HepG2 (cell line): ENCODE measurements at regions not wholly inside any gene's neighbourhood (a gene's known extent, or its start where the extent isn't known, plus 50 kb on each side); places are given as distances from the start of the nearest gene placed in this dataset.

ENCODE experiments used
- ATAC-seq: fragments of 200-7000 bp; cut with Tn5 transposase; 3 replicates; pipeline ENCODE4 v1.9.1; 2020; ENCODE audit warnings: mild to moderate bottlenecking, moderate library complexity
- BruUV-seq: library from RNA; stranded (reverse); fragments of 400-500 nt; replicated peaks from 2 replicates; lab custom pipeline; 2021; lab: Mats Ljungman, UMichigan
- CTCF ChIA-PET: fragments of 300-600 bp; formaldehyde crosslinking; extraction: SDS; loops from one replicate; lab custom pipeline; 2021; ENCODE audit warnings: low total read pairs, inconsistent platforms, low intra/inter-chr PET ratio; lab: Yijun Ruan, JAX
- POLR2A ChIA-PET: fragments of 350-600 bp; sonication (Branson Sonifier 250); formaldehyde crosslinking; loops from one replicate; lab custom pipeline; 2020; ENCODE audit warnings: antibody characterized with exemption, inconsistent platforms; lab: Yijun Ruan, JAX
- DNase-seq: peaks from one replicate; pipeline ENCODE4 v3.0.0-alpha.2; 2015; ENCODE audit warnings: low spot score
- FAIRE-seq: peaks from 3 replicates; lab custom pipeline; 2011; peaks lifted over from hg19 to GRCh38; lab: Jason Lieb, UNC
- H2AFZ ChIP-seq: one replicate; pipeline ENCODE4 v1.6.1; 2011; ENCODE audit warnings: low read length, inconsistent platforms
- H3K27ac ChIP-seq: fragments of 300-600 bp; 3 replicates; pipeline ENCODE4 v1.8.0; 2011; ENCODE audit warnings: mixed run types, mild to moderate bottlenecking, mixed read lengths, low read length, inconsistent platforms; ENCODE audit not compliant: insufficient read depth; ENCODE audit errors: extremely low read length
- H3K27me3 ChIP-seq, 2 experiments: fragments of 200-600 bp in 1 of 2; 2 replicates in 1 of 2; 3 replicates in 1 of 2; pipeline versions ENCODE4 v1.6.0 to v1.8.0; 2011; ENCODE audit warnings: low read length in 2 of 2, mild to moderate bottlenecking in 2 of 2, moderate library complexity in 2 of 2, inconsistent platforms in 1 of 2; ENCODE audit not compliant: insufficient read depth in 2 of 2, control insufficient read depth in 1 of 2
- H3K36me3 ChIP-seq, 2 experiments: fragments of 200-600 bp in 1 of 2; replicated peaks in 1 of 2; 2 replicates in 1 of 2; 3 replicates in 1 of 2; pipeline versions ENCODE4 v1.5.1 to v1.8.0; 2011; ENCODE audit warnings: low read length in 2 of 2, inconsistent platforms in 1 of 2; ENCODE audit not compliant: insufficient read depth in 2 of 2, control insufficient read depth in 1 of 2
- H3K4me1 ChIP-seq: 2 replicates; pipeline ENCODE4 v1.5.1; 2012; ENCODE audit warnings: low read length, inconsistent platforms; ENCODE audit not compliant: insufficient read depth
- H3K4me2 ChIP-seq: 2 replicates; pipeline ENCODE4 v1.6.0; 2011; ENCODE audit warnings: low read depth, low read length, inconsistent platforms
- H3K4me3 ChIP-seq, 3 experiments: fragments of 200-600 bp in 1 of 3; sonication (generic), shearing (Covaris generic) in 1 of 3; replicated peaks in 1 of 3; 2 replicates each; pipeline ENCODE4 v1.5.1; 2011 to 2016; ENCODE audit warnings: low read length in 3 of 3, inconsistent platforms in 2 of 3, low read depth in 2 of 3, mild to moderate bottlenecking in 2 of 3, control low read depth in 1 of 3, mixed read lengths in 1 of 3; ENCODE audit not compliant: insufficient read depth in 1 of 3
- H3K79me2 ChIP-seq: one replicate; pipeline ENCODE4 v1.6.1; 2011; ENCODE audit warnings: low read length, inconsistent platforms; ENCODE audit not compliant: insufficient read depth
- H3K9ac ChIP-seq: 2 replicates; pipeline ENCODE4 v1.6.0; 2011; ENCODE audit warnings: mild to moderate bottlenecking, low read depth, low read length, inconsistent platforms; ENCODE audit not compliant: insufficient read depth
- H3K9me3 ChIP-seq: 2 replicates; pipeline ENCODE4 v1.5.1; 2012; ENCODE audit warnings: mild to moderate bottlenecking, low read length
- H4K20me1 ChIP-seq: 2 replicates; pipeline ENCODE4 v1.6.0; 2011; ENCODE audit warnings: inconsistent platforms, mild to moderate bottlenecking, low read length, moderate library complexity; ENCODE audit not compliant: insufficient read depth
- HMG20B ChIP-seq: conservative IDR thresholded peaks from 2 replicates; pipeline ENCODE4 v1.6.1; 2016; ENCODE audit warnings: missing genetic modification reagents, missing compliant biosample characterization
- ISX ChIP-seq: sonication (generic); formaldehyde crosslinking; conservative IDR thresholded peaks from 2 replicates; pipeline ENCODE4 v1.5.0; 2020; ENCODE audit warnings: missing genetic modification reagents
- RAD21 ChIP-seq: fragments of 450-650 bp; formaldehyde crosslinking; IDR thresholded peaks from 2 replicates; pipeline ENCODE4 v1.5.0; 2020; ENCODE audit warnings: mild to moderate bottlenecking
- ZNF343 ChIP-seq: sonication (generic); formaldehyde crosslinking; IDR thresholded peaks from 2 replicates; pipeline ENCODE4 v1.4.0; 2020; ENCODE audit warnings: mild to moderate bottlenecking, missing genetic modification reagents
- ZNF746 ChIP-seq: sonication (generic); formaldehyde crosslinking; IDR thresholded peaks from 2 replicates; pipeline ENCODE4 v1.8.0; 2022; ENCODE audit warnings: mild to moderate bottlenecking, missing genetic modification reagents
- WGBS: methylation state at CpG from one replicate; pipeline ENCODE4 v1.1.6; 2017; ENCODE audit warnings: low lambda C conversion rate; 5-methylcytosine and 5-hydroxymethylcytosine counted together
- in situ Hi-C: cut with HindIII; loops from 2 replicates; pipeline ENCODE4 v1.10.0; 2017; ENCODE audit warnings: low pct_unique_long_range_greater_than_20kb; ENCODE audit not compliant: extremely low pct_ligation_motif_present
- intact Hi-C: fragments of 100-400 bp; cut with micrococcal nuclease; formaldehyde crosslinking; loops from one replicate; pipeline ENCODE4 v1.10.0; 2022; ENCODE audit not compliant: unreplicated experiment
- TF ChIP-seq, protein P1 (sequence below): sonication (generic); formaldehyde crosslinking; IDR thresholded peaks from 2 replicates; pipeline ENCODE4 v1.4.0; 2020; ENCODE audit warnings: mild to moderate bottlenecking, missing genetic modification reagents, borderline replicate concordance
- TF ChIP-seq, protein P2 (sequence below): sonication (generic); formaldehyde crosslinking; IDR thresholded peaks from 2 replicates; pipeline ENCODE4 v1.5.1; 2020; ENCODE audit warnings: mild to moderate bottlenecking, missing genetic modification reagents, borderline replicate concordance

DNA sequence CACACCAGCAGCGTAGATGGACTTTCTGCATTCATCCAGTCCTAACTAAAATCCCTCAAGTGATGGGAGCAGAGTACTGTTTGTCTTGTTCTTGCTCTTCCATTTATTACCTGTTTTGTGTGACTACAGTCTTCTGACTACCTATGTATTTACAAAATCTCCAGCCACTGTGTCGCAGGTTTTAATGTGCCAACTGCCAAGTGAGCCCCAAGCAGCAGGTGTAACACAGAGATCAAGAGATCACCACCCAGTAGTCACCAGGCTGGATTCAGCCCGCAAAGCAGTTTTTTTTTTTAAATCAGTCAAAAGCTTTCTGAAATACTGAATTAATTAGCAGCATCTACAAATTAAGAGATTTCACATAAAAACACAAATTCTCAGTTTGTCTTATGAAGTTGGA is 724.1 kb upstream of the USP15 start:
- intact Hi-C loops (loop anchor here (5.0 kb wide), 1 partner anchor 849 kb away; no protein-coding TSS in a partner anchor), in situ Hi-C loops (no loop called here)
- H3K79me2 ChIP-seq: no peaks in the 10 kb centered on the region
- H3K4me1 ChIP-seq: no peaks in the 10 kb centered on the region
- no peak overlapping the region for H2AFZ ChIP-seq
- no peaks in the 10 kb centered on the region for H3K36me3 ChIP-seq
- 19% methylated on average over 3 of the region's 3 CpGs for WGBS
- no peak overlapping the region for H3K4me2 ChIP-seq
- H3K9ac ChIP-seq: no peak overlapping the region
- FAIRE-seq (no peak), ATAC-seq (no peak), DNase-seq (no peak)
- no peaks in the 10 kb centered on the region for H3K9me3 ChIP-seq
- ChIA-PET POLR2A (no interaction called here), CTCF (no interaction called here)
- H3K27ac ChIP-seq: no peak overlapping the region
- no peak overlapping the region for H3K4me3 ChIP-seq
- no TSS peak for BruUV-seq
- H3K27me3 ChIP-seq: no peaks in the 10 kb centered on the region
- no peaks in the 10 kb centered on the region for H4K20me1 ChIP-seq
- TF ChIP-seq ZNF343: no peak

DNA sequence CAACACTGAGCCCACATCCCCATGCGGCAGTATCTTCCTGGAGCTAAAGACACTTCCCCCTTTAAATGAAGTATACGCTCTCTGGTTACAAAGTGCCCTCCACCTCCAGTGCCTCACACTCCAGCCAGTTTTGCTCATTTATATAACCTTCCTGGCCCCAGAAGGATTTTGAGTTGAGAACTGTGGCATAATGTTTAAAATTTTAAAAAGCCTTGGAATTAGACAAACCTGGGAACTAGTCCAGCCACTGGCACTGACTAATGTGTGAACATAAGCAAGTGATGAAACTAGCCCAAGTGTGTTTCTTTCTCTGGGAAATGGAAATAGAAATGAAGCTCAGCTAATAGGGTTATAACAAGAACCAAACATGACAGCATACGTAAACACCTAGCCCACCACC is 723.7 kb upstream of the USP15 start:
- BruUV-seq: no TSS peak
- ChIA-PET CTCF (no interaction called here), POLR2A (no interaction called here)
- no peaks in the 10 kb centered on the region for H4K20me1 ChIP-seq
- H3K4me1 ChIP-seq: no peaks in the 10 kb centered on the region
- WGBS: 14% methylated on average over 3 of the region's 3 CpGs
- no peak for ATAC-seq
- no peak for FAIRE-seq
- H3K27me3 ChIP-seq: no peaks in the 10 kb centered on the region
- no peak overlapping the region for H3K9ac ChIP-seq
- no peaks in the 10 kb centered on the region for H3K36me3 ChIP-seq
- H3K4me3 ChIP-seq: no peak overlapping the region
- intact Hi-C loops (loop anchor here (5.0 kb wide), 1 partner anchor 849 kb away; no protein-coding TSS in a partner anchor), in situ Hi-C loops (no loop called here)
- H3K9me3 ChIP-seq: no peaks in the 10 kb centered on the region
- no peaks in the 10 kb centered on the region for H3K79me2 ChIP-seq
- DNase-seq: no peak
- H2AFZ ChIP-seq: no peak overlapping the region
- no peak overlapping the region for H3K4me2 ChIP-seq
- H3K27ac ChIP-seq: no peak overlapping the region
- TF ChIP-seq HMG20B (no peak), ZNF746 (no peak), ISX (CRISPR knock-in tag) (no peak), RAD21 (CRISPR knock-in tag) (no peak)
- TF ChIP-seq, protein P1, sequence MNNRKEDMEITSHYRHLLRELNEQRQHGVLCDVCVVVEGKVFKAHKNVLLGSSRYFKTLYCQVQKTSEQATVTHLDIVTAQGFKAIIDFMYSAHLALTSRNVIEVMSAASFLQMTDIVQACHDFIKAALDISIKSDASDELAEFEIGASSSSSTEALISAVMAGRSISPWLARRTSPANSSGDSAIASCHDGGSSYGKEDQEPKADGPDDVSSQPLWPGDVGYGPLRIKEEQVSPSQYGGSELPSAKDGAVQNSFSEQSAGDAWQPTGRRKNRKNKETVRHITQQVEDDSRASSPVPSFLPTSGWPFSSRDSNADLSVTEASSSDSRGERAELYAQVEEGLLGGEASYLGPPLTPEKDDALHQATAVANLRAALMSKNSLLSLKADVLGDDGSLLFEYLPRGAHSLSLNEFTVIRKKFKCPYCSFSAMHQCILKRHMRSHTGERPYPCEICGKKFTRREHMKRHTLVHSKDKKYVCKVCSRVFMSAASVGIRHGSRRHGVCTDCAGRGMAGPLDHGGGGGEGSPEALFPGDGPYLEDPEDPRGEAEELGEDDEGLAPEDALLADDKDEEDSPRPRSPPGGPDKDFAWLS (CRISPR knock-in tag): no peak
- TF ChIP-seq, protein P2, sequence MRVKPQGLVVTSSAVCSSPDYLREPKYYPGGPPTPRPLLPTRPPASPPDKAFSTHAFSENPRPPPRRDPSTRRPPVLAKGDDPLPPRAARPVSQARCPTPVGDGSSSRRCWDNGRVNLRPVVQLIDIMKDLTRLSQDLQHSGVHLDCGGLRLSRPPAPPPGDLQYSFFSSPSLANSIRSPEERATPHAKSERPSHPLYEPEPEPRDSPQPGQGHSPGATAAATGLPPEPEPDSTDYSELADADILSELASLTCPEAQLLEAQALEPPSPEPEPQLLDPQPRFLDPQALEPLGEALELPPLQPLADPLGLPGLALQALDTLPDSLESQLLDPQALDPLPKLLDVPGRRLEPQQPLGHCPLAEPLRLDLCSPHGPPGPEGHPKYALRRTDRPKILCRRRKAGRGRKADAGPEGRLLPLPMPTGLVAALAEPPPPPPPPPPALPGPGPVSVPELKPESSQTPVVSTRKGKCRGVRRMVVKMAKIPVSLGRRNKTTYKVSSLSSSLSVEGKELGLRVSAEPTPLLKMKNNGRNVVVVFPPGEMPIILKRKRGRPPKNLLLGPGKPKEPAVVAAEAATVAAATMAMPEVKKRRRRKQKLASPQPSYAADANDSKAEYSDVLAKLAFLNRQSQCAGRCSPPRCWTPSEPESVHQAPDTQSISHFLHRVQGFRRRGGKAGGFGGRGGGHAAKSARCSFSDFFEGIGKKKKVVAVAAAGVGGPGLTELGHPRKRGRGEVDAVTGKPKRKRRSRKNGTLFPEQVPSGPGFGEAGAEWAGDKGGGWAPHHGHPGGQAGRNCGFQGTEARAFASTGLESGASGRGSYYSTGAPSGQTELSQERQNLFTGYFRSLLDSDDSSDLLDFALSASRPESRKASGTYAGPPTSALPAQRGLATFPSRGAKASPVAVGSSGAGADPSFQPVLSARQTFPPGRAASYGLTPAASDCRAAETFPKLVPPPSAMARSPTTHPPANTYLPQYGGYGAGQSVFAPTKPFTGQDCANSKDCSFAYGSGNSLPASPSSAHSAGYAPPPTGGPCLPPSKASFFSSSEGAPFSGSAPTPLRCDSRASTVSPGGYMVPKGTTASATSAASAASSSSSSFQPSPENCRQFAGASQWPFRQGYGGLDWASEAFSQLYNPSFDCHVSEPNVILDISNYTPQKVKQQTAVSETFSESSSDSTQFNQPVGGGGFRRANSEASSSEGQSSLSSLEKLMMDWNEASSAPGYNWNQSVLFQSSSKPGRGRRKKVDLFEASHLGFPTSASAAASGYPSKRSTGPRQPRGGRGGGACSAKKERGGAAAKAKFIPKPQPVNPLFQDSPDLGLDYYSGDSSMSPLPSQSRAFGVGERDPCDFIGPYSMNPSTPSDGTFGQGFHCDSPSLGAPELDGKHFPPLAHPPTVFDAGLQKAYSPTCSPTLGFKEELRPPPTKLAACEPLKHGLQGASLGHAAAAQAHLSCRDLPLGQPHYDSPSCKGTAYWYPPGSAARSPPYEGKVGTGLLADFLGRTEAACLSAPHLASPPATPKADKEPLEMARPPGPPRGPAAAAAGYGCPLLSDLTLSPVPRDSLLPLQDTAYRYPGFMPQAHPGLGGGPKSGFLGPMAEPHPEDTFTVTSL (CRISPR knock-in tag): no peak
